ENCODE measurements at regions not wholly inside any gene's neighbourhood (a gene's known extent, or its start where the extent isn't known, plus 50 kb on each side); places are given as distances from the start of the nearest gene placed in this dataset.

DNA sequence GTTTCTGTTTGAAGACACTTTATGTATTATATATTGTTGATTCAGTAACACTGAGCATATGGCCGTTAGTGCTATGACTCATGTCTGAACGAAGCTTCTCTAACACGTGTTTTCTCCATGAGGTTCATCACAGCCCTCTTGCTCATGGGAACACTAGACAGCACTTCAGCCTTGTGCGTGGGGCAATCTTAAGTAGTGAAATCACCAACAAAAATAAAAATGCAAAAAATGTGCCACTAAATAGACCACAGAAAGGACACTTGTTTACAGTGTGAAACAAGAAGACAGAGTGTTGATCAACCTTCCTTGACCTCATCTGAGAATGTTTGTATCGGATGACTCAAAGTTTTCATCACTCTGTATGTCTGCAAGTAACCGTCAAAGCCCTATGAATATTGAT lies 94.5 kb downstream of the FDX1 start:
- no peak for DNase-seq
- H3K9me3 ChIP-seq: no peaks in the 10 kb centered on the region
- WGBS, 2 donors: 94% methylated on average over 6 of the region's 6 CpGs
- H3K4me1 ChIP-seq: no peaks in the 10 kb centered on the region
- no peak overlapping the region for H3K4me3 ChIP-seq
- TF ChIP-seq, protein P1, sequence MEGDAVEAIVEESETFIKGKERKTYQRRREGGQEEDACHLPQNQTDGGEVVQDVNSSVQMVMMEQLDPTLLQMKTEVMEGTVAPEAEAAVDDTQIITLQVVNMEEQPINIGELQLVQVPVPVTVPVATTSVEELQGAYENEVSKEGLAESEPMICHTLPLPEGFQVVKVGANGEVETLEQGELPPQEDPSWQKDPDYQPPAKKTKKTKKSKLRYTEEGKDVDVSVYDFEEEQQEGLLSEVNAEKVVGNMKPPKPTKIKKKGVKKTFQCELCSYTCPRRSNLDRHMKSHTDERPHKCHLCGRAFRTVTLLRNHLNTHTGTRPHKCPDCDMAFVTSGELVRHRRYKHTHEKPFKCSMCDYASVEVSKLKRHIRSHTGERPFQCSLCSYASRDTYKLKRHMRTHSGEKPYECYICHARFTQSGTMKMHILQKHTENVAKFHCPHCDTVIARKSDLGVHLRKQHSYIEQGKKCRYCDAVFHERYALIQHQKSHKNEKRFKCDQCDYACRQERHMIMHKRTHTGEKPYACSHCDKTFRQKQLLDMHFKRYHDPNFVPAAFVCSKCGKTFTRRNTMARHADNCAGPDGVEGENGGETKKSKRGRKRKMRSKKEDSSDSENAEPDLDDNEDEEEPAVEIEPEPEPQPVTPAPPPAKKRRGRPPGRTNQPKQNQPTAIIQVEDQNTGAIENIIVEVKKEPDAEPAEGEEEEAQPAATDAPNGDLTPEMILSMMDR (IDR thresholded peaks at IDR 0.05): no peak
- TF ChIP-seq POLR2A (IDR thresholded peaks at IDR 0.05): no peak
- no peaks in the 10 kb centered on the region for H3K36me3 ChIP-seq (ENCODE audit: low read depth, missing control alignments)
- no peaks in the 10 kb centered on the region for H3K27me3 ChIP-seq
- no peak overlapping the region for H3K27ac ChIP-seq
- intact Hi-C loops (cut with DNase I; ENCODE audit: low total_unique reads): no loop called here

DNA sequence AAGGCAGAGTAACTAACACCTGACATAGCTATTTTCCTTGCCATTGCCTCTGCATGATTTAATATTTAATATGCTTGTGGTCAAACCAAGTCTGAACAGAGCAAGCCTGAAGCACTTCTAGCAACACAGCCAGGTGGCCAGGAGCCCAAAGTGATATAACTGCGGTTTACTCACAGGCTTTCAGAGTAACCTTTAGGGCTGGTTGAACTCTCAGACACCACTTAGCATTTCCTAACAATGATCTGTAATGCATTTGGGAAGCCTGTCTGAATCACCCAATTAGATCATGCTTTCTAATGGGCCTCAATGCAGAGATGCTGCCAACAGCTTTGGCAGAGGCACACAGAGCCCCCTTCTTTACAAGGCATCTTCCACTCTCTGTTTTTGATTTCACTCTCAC lies 96.1 kb downstream of the FDX1 start:
- H3K27ac ChIP-seq: no peak overlapping the region

DNA sequence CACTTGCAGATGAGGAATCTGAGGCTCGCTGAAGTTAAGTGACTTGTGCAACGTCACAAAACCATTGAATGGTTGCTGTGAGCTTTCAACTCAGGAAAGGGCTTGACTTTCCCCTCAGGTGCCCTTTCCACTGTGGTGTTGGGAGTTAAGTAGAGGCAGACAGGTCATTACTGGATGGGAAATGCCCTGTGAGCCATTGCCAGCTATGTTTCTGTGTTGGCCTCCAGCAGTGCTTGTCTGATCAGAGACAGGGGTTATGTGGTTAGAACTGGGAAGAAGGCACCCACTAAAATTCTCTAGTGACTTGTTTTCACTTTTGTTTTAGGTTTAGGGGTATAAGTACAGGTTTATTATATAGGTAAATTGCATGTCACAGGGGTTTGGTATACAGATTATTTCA lies 96.6 kb downstream of the FDX1 start:
- TF ChIP-seq, protein P1 (IDR thresholded peaks at IDR 0.05): no peak
- no peak for TF ChIP-seq POLR2A (IDR thresholded peaks at IDR 0.05)
- H3K4me3 ChIP-seq: no peak overlapping the region
- H3K27me3 ChIP-seq: no peaks in the 10 kb centered on the region
- no peaks in the 10 kb centered on the region for H3K36me3 ChIP-seq (ENCODE audit: low read depth, missing control alignments)
- H3K27ac ChIP-seq: no peak overlapping the region
- peaks cover 7% of the 10 kb centered on the region for H3K4me1 ChIP-seq
- DNase-seq: no peak
- H3K9me3 ChIP-seq: no peaks in the 10 kb centered on the region
- intact Hi-C loops (cut with DNase I; ENCODE audit: low total_unique reads): no loop called here
- 89 to 94% methylated on average over 2 of the region's 2 CpGs for WGBS, 2 donors

More for the DNA sequence above, 96.1 kb downstream of the FDX1 start:
- TF ChIP-seq, protein P1 (IDR thresholded peaks at IDR 0.05): no peak
- no peak for TF ChIP-seq POLR2A (IDR thresholded peaks at IDR 0.05)
- Histone ChIP-seq H3K9me3 (no peaks in the 10 kb centered on the region), H3K27me3 (no peaks in the 10 kb centered on the region), H3K36me3 (ENCODE audit: low read depth, missing control alignments) (no peaks in the 10 kb centered on the region), H3K4me1 (peaks cover 3% of the 10 kb centered on the region), H3K4me3 (no peak overlapping the region)
- DNase-seq: peak; percentile 34
- intact Hi-C loops (cut with DNase I; ENCODE audit: low total_unique reads): no loop called here
- WGBS, 2 donors: 0% methylated on average over 1 of the region's 1 CpG
